Skeletal muscle satellite cell (primary cell): ENCODE measurements at regions not wholly inside any gene's neighbourhood (a gene's known extent, or its start where the extent isn't known, plus 50 kb on each side); places are given as distances from the start of the nearest gene placed in this dataset.

Experiments
- H3K27me3 ChIP-seq: 2 replicates; pipeline ENCODE4 v1.7.0; 2013; ENCODE audit warnings: low read length; ENCODE audit not compliant: control insufficient read depth, insufficient read depth
- H3K36me3 ChIP-seq: 2 replicates; pipeline ENCODE4 v1.7.0; 2013; ENCODE audit warnings: mild to moderate bottlenecking, control low read depth, low read length; ENCODE audit not compliant: insufficient read depth
- H3K4me1 ChIP-seq: 2 replicates; pipeline ENCODE4 v1.7.0; 2013; ENCODE audit warnings: low read length; ENCODE audit not compliant: control insufficient read depth, insufficient read depth
- H3K4me2 ChIP-seq: 2 replicates; pipeline ENCODE4 v1.7.0; 2013; ENCODE audit warnings: mild to moderate bottlenecking, low read length
- H3K4me3 ChIP-seq: 2 replicates; pipeline ENCODE4 v1.7.0; 2013; ENCODE audit warnings: low read length
- H3K9ac ChIP-seq: 2 replicates; pipeline ENCODE4 v1.7.0; 2013; ENCODE audit warnings: mild to moderate bottlenecking, low read depth, low read length, moderate library complexity
- H3K9me3 ChIP-seq: replicated peaks from 2 replicates; pipeline ENCODE4 v1.7.0; 2013; ENCODE audit warnings: mild to moderate bottlenecking, control low read depth, low read length

GRCh38 chr5:28862860-28863196, 1824.4 kb upstream of the CDH9 start:
- no peaks in the 10 kb centered on the region for H3K4me1 ChIP-seq
- H3K4me2 ChIP-seq: no peak overlapping the region
- no peak overlapping the region for H3K9ac ChIP-seq
- no peak overlapping the region for H3K4me3 ChIP-seq
- no peaks in the 10 kb centered on the region for H3K9me3 ChIP-seq
- H3K36me3 ChIP-seq: no peaks in the 10 kb centered on the region
- no peaks in the 10 kb centered on the region for H3K27me3 ChIP-seq

GRCh38 chr5:28862137-28862859, 1823.9 kb upstream of the CDH9 start:
- Histone ChIP-seq H3K27me3 (no peaks in the 10 kb centered on the region), H3K9me3 (no peaks in the 10 kb centered on the region), H3K4me3 (no peak overlapping the region), H3K9ac (no peak overlapping the region), H3K4me2 (no peak overlapping the region), H3K4me1 (no peaks in the 10 kb centered on the region), H3K36me3 (no peaks in the 10 kb centered on the region)

GRCh38 chr5:28855626-28856025, 1817.2 kb upstream of the CDH9 start:
- Histone ChIP-seq H3K9ac (no peak overlapping the region), H3K4me2 (no peak overlapping the region), H3K4me3 (no peak overlapping the region), H3K36me3 (no peaks in the 10 kb centered on the region), H3K4me1 (no peaks in the 10 kb centered on the region), H3K27me3 (no peaks in the 10 kb centered on the region), H3K9me3 (no peaks in the 10 kb centered on the region)

GRCh38 chr5:28850320-28850921, 1812.0 kb upstream of the CDH9 start:
- Histone ChIP-seq H3K9me3 (no peaks in the 10 kb centered on the region), H3K36me3 (no peaks in the 10 kb centered on the region), H3K4me3 (no peak overlapping the region), H3K9ac (no peak overlapping the region), H3K27me3 (no peaks in the 10 kb centered on the region), H3K4me2 (no peak overlapping the region), H3K4me1 (no peaks in the 10 kb centered on the region)

- Histone ChIP-seq H3K36me3 (no peaks in the 10 kb centered on the region), H3K27me3 (no peaks in the 10 kb centered on the region), H3K4me3 (no peak overlapping the region), H3K9ac (no peak overlapping the region), H3K9me3 (peaks cover 4% of the 10 kb centered on the region), H3K4me1 (no peaks in the 10 kb centered on the region), H3K4me2 (no peak overlapping the region)
Measured at GRCh38 chr5:28831042-28831441, 1792.7 kb upstream of the CDH9 start.

GRCh38 chr5:28823231-28823630, 1784.8 kb upstream of the CDH9 start:
- no peaks in the 10 kb centered on the region for H3K9me3 ChIP-seq
- no peaks in the 10 kb centered on the region for H3K4me1 ChIP-seq
- H3K9ac ChIP-seq: no peak overlapping the region
- H3K4me2 ChIP-seq: no peak overlapping the region
- no peak overlapping the region for H3K4me3 ChIP-seq
- no peaks in the 10 kb centered on the region for H3K36me3 ChIP-seq
- H3K27me3 ChIP-seq: no peaks in the 10 kb centered on the region

- H3K4me1 ChIP-seq: no peaks in the 10 kb centered on the region
- no peak overlapping the region for H3K4me2 ChIP-seq
- H3K27me3 ChIP-seq: no peaks in the 10 kb centered on the region
- H3K9ac ChIP-seq: no peak overlapping the region
- H3K9me3 ChIP-seq: no peaks in the 10 kb centered on the region
- H3K4me3 ChIP-seq: no peak overlapping the region
- H3K36me3 ChIP-seq: no peaks in the 10 kb centered on the region
Measured at GRCh38 chr5:28822071-28822470, 1783.7 kb upstream of the CDH9 start.

- Histone ChIP-seq H3K4me3 (no peak overlapping the region), H3K36me3 (no peaks in the 10 kb centered on the region), H3K9ac (no peak overlapping the region), H3K9me3 (no peaks in the 10 kb centered on the region), H3K4me2 (no peak overlapping the region), H3K4me1 (no peaks in the 10 kb centered on the region), H3K27me3 (no peaks in the 10 kb centered on the region)
Measured at GRCh38 chr5:28810751-28811136, 1772.4 kb upstream of the CDH9 start.

- Histone ChIP-seq H3K4me3 (no peak overlapping the region), H3K36me3 (no peaks in the 10 kb centered on the region), H3K9ac (no peak overlapping the region), H3K27me3 (no peaks in the 10 kb centered on the region), H3K4me2 (no peak overlapping the region), H3K4me1 (no peaks in the 10 kb centered on the region), H3K9me3 (no peaks in the 10 kb centered on the region)
Measured at GRCh38 chr5:28809811-28810750, 1771.7 kb upstream of the CDH9 start.

GRCh38 chr5:28808967-28809810, 1770.8 kb upstream of the CDH9 start:
- H3K9ac ChIP-seq: no peak overlapping the region
- no peak overlapping the region for H3K4me3 ChIP-seq
- no peaks in the 10 kb centered on the region for H3K27me3 ChIP-seq

GRCh38 chr5:28807195-28807729, 1768.9 kb upstream of the CDH9 start:
- Histone ChIP-seq H3K4me3 (no peak overlapping the region), H3K4me1 (no peaks in the 10 kb centered on the region), H3K9ac (no peak overlapping the region), H3K4me2 (no peak overlapping the region), H3K9me3 (no peaks in the 10 kb centered on the region), H3K27me3 (no peaks in the 10 kb centered on the region), H3K36me3 (no peaks in the 10 kb centered on the region)

More at GRCh38 chr5:28808967-28809810, 1770.8 kb upstream of the CDH9 start:
- H3K36me3 ChIP-seq: no peaks in the 10 kb centered on the region
- no peaks in the 10 kb centered on the region for H3K4me1 ChIP-seq
- H3K4me2 ChIP-seq: no peak overlapping the region
- H3K9me3 ChIP-seq: no peaks in the 10 kb centered on the region
